ENCODE measurements at regions not wholly inside any gene's neighbourhood (a gene's known extent, or its start where the extent isn't known, plus 50 kb on each side); places are given as distances from the start of the nearest gene placed in this dataset.

DNA sequence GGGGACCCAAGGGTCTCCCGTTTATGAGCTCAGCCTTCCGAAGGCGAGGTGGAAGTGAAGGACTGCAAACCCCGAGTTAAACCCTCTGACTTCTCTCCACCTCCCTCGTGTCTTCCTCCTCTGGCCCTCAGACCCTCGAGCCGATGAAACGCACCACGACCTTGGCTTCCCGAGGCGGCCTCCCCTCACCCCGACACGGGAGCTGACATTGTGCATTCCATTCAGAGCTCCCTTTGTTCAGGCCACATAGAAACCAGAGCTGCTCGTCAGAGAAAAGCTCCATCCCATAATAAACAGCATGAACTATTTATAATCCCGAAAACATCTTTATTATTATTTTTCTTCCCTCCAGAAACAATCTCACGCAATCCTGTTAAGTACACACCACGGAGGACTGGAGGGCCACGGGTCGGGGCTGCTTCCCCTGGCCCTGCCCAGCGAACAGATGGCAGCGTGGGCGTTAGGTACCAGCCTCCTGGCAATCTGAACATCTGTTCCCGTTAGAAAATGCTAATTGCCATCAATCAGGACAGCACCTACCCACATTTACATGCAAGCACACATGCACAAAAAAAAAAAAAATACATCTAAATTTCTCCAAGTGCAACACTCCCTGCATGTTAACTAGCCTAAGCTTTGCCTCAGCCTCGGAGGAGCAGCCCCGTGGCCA, 145.7 kb downstream of the RBFOX3 start:
- intact Hi-C loops (cut with micrococcal nuclease; ENCODE audit: unreplicated experiment): no loop called here
- no peak for ATAC-seq
- H3K36me3 ChIP-seq (ENCODE audit: control insufficient read depth, insufficient read depth, low read length): no peaks in the 10 kb centered on the region
- H3K4me3 ChIP-seq (ENCODE audit: low read depth in 2 of 2, low read length in 2 of 2): no peak overlapping the region
- no peaks in the 10 kb centered on the region for H3K4me1 ChIP-seq (ENCODE audit: control insufficient read depth, insufficient read depth, low read length)
- in situ Hi-C loops (cut with HindIII; ENCODE audit: low pct_unique_long_range_greater_than_20kb, low sequenced_read_pairs): no loop called here
- no peak for TF ChIP-seq SIN3A (IDR thresholded peaks at IDR 0.05; ENCODE audit: borderline replicate concordance, insufficient read depth, low read depth, low read length)
- TF ChIP-seq, protein P1, sequence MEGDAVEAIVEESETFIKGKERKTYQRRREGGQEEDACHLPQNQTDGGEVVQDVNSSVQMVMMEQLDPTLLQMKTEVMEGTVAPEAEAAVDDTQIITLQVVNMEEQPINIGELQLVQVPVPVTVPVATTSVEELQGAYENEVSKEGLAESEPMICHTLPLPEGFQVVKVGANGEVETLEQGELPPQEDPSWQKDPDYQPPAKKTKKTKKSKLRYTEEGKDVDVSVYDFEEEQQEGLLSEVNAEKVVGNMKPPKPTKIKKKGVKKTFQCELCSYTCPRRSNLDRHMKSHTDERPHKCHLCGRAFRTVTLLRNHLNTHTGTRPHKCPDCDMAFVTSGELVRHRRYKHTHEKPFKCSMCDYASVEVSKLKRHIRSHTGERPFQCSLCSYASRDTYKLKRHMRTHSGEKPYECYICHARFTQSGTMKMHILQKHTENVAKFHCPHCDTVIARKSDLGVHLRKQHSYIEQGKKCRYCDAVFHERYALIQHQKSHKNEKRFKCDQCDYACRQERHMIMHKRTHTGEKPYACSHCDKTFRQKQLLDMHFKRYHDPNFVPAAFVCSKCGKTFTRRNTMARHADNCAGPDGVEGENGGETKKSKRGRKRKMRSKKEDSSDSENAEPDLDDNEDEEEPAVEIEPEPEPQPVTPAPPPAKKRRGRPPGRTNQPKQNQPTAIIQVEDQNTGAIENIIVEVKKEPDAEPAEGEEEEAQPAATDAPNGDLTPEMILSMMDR (IDR thresholded peaks at IDR 0.05): no peak
- no peak for TF ChIP-seq POLR2AphosphoS5 (IDR thresholded peaks at IDR 0.05; ENCODE audit: low read depth, low read length)
- TF ChIP-seq TCF7L2 (IDR thresholded peaks at IDR 0.05; ENCODE audit: low read depth, low read length): no peak
- TF ChIP-seq, protein P2, sequence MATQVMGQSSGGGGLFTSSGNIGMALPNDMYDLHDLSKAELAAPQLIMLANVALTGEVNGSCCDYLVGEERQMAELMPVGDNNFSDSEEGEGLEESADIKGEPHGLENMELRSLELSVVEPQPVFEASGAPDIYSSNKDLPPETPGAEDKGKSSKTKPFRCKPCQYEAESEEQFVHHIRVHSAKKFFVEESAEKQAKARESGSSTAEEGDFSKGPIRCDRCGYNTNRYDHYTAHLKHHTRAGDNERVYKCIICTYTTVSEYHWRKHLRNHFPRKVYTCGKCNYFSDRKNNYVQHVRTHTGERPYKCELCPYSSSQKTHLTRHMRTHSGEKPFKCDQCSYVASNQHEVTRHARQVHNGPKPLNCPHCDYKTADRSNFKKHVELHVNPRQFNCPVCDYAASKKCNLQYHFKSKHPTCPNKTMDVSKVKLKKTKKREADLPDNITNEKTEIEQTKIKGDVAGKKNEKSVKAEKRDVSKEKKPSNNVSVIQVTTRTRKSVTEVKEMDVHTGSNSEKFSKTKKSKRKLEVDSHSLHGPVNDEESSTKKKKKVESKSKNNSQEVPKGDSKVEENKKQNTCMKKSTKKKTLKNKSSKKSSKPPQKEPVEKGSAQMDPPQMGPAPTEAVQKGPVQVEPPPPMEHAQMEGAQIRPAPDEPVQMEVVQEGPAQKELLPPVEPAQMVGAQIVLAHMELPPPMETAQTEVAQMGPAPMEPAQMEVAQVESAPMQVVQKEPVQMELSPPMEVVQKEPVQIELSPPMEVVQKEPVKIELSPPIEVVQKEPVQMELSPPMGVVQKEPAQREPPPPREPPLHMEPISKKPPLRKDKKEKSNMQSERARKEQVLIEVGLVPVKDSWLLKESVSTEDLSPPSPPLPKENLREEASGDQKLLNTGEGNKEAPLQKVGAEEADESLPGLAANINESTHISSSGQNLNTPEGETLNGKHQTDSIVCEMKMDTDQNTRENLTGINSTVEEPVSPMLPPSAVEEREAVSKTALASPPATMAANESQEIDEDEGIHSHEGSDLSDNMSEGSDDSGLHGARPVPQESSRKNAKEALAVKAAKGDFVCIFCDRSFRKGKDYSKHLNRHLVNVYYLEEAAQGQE (IDR thresholded peaks at IDR 0.05; ENCODE audit: insufficient read depth in 1 of 2, low read depth in 2 of 2, low read length in 1 of 2): no peak
- CTCF ChIA-PET: no interaction called here
- peaks cover 16% of the 10 kb centered on the region for H3K27me3 ChIP-seq (ENCODE audit: control insufficient read depth, insufficient read depth, low read length)
- no peak overlapping the region for H3K27ac ChIP-seq (ENCODE audit: low read length)
- no peaks in the 10 kb centered on the region for H3K9me3 ChIP-seq (ENCODE audit: control insufficient read depth, insufficient read depth, low read depth, low read length)
- BruUV-seq (replicated peaks): no TSS peak
- DNase-seq (ENCODE audit: low read depth, low spot score): no peak
- POLR2A ChIA-PET: interaction anchor here (0.6 kb wide), 1 partner anchor 260 kb away, joined by 5 read pairs; no protein-coding TSS in a partner anchor

DNA sequence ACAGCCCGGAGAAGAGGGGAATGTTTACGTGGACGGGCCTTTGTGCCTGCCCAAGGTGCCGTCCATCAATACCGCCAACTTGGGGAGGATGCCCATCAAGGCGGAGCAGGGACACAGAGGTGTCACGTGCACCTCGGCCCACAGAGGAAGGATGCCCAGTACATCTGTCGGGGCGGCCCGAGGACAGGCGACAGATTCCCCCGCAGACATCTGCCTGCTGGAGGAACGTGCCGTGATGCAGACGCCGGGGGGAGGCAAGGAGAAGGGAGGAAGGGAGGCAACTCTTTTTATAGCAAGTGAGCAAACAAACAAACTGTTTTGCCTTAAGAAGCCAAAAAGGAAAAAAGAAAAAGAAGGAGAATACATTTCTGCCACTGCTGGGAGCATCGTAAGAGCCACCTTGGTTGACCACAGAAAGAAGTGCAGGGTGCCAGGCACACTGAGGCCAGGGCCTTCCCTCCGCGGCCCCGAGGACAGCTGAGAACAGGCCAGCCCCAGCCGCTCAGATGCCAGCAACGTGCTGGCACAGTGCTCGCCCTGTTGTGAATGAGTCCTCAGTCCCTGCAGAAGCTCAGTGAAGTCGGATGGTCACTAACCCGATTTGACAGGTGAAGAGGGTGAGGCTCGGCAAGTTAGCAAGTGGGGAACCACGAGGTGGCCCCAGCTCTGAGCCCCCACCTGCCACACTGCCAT, 146.4 kb downstream of the RBFOX3 start:
- in situ Hi-C loops (cut with HindIII; ENCODE audit: low pct_unique_long_range_greater_than_20kb, low sequenced_read_pairs): no loop called here
- Histone ChIP-seq H3K4me3 (ENCODE audit: low read depth in 2 of 2, low read length in 2 of 2) (no peak overlapping the region), H3K36me3 (ENCODE audit: control insufficient read depth, insufficient read depth, low read length) (no peaks in the 10 kb centered on the region), H3K27me3 (ENCODE audit: control insufficient read depth, insufficient read depth, low read length) (peaks cover 16% of the 10 kb centered on the region), H3K27ac (ENCODE audit: low read length) (no peak overlapping the region), H3K9me3 (ENCODE audit: control insufficient read depth, insufficient read depth, low read depth, low read length) (no peaks in the 10 kb centered on the region), H3K4me1 (ENCODE audit: control insufficient read depth, insufficient read depth, low read length) (no peaks in the 10 kb centered on the region)
- ATAC-seq (no peak), DNase-seq (ENCODE audit: low read depth, low spot score) (no peak)
- ChIA-PET POLR2A (interaction anchor here (0.6 kb wide), 1 partner anchor 261 kb away, joined by 5 read pairs; no protein-coding TSS in a partner anchor), CTCF (no interaction called here)
- TF ChIP-seq, protein P1 (IDR thresholded peaks at IDR 0.05): no peak
- TF ChIP-seq, protein P2 (IDR thresholded peaks at IDR 0.05; ENCODE audit: insufficient read depth in 1 of 2, low read depth in 2 of 2, low read length in 1 of 2): no peak
- no peak for TF ChIP-seq TCF7L2 (IDR thresholded peaks at IDR 0.05; ENCODE audit: low read depth, low read length)
- no peak for TF ChIP-seq SIN3A (IDR thresholded peaks at IDR 0.05; ENCODE audit: borderline replicate concordance, insufficient read depth, low read depth, low read length)
- no peak for TF ChIP-seq POLR2AphosphoS5 (IDR thresholded peaks at IDR 0.05; ENCODE audit: low read depth, low read length)
- intact Hi-C loops (cut with micrococcal nuclease; ENCODE audit: unreplicated experiment): no loop called here
- no TSS peak for BruUV-seq (replicated peaks)
